Right lobe of liver (tissue), 6 donors: ENCODE measurements at regions not wholly inside any gene's neighbourhood (a gene's known extent, or its start where the extent isn't known, plus 50 kb on each side); places are given as distances from the start of the nearest gene placed in this dataset.

Experiments
- ATAC-seq, 4 donors: fragments of 200-7000 bp; cut with Tn5 transposase; one replicate each; pipeline ENCODE4 v1.9.1; 2020; ENCODE audit warnings: mild to moderate bottlenecking in 4 of 4, moderate library complexity in 4 of 4
- DNase-seq, 3 donors: peaks; one replicate each; pipeline ENCODE4 v3.0.0-alpha.2; 2020
- H3K27ac ChIP-seq, 3 donors: fragments of 200-600 bp; one replicate each; pipeline ENCODE4 v1.8.0; 2022
- H3K27me3 ChIP-seq, 2 donors: fragments of 200-600 bp; one replicate each; pipeline ENCODE4 v1.8.0; 2022
- H3K36me3 ChIP-seq, 4 donors: fragments of 200-600 bp; sonication (generic) in 1 of 4; one replicate each; pipeline versions ENCODE4 v1.5.1 to v1.8.0; 2017 to 2022; ENCODE audit warnings: control low read depth in 1 of 4
- H3K4me1 ChIP-seq, 4 donors: fragments of 200-600 bp; sonication (generic) in 1 of 4; one replicate each; pipeline versions ENCODE4 v1.5.1 to v1.8.0; 2017 to 2022; ENCODE audit warnings: control low read depth in 1 of 4
- H3K4me3 ChIP-seq, 3 donors: fragments of 200-600 bp; one replicate each; pipeline ENCODE4 v1.8.0; 2022
- H3K9me3 ChIP-seq, 4 donors: fragments of 200-600 bp; sonication (generic) in 1 of 4; one replicate each; pipeline versions ENCODE4 v1.5.1 to v1.8.0; 2017 to 2022; ENCODE audit warnings: control low read depth in 1 of 4
- POLR2A ChIP-seq: fragments of 450-650 bp; IDR thresholded peaks from one replicate; pipeline ENCODE4 v1.6.1; 2017; ENCODE audit warnings: antibody characterized with exemption, mild to moderate bottlenecking
- WGBS: methylation state at CpG from one replicate; pipeline ENCODE4 v1.1.6; 2018; ENCODE audit warnings: low coverage, low lambda C conversion rate; ENCODE audit not compliant: insufficient coverage; ENCODE audit errors: missing lambda C conversion rate; 5-methylcytosine and 5-hydroxymethylcytosine counted together
- intact Hi-C, 2 donors: fragments of 100-400 bp; cut with DNase I; formaldehyde crosslinking; loops; one replicate each; pipeline versions ENCODE4 v1.11.2 to v1.14.1; 2022
- TF ChIP-seq, protein P1 (sequence below), 4 donors: fragments of 200-600 bp in 3 of 4; fragments of 450-650 bp in 1 of 4; IDR thresholded peaks; one replicate each; pipeline versions ENCODE4 v1.5.1 to v1.8.0; 2016 to 2022; ENCODE audit warnings: antibody characterized with exemption in 4 of 4, mild to moderate bottlenecking in 2 of 4
- donor health status: DM: no; HTN: yes; CAD: no.
- donor health status: DM: no; HTN: no; CAD: no.
- donor health status: DM: no; HTN: no; CAD: no.
- donor health status: DM: no; HTN: yes; CAD: no.
- donor health status: DM: no; HTN: yes; CAD: no.

DNA sequence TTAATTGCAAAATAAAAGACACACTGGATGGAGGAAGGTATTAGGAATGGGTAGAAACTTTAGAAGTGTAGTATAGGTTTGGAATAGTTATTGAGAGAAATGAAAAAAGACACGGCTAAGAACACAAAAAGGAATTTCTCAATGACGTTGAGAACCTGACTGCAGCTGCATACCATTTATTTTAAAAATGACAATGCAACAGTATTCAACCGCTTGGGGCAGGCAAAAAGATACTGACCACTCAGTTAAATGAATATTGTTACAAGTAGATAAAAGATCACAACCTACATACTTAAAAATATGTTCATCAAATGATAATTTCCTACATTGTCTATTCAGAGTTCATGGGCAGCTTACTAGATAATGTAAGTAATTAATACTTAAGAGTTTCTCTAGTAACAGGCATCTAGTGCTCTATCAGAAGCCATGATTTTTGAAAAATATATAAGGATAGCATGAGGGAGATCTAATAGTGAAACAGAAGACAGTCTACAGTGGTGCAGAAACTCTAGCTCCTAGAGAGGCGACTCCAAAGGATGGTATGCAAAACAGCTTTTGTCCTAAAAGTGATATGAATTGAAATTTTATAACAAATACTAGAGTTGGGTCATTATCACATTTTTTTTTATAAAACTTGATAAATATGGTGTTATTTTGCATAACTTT lies 216.2 kb upstream of the VEGFC start:
- DNase-seq, result no peak
- H3K27me3 ChIP-seq, result no peaks in the 10 kb centered on the region
- no peak for ATAC-seq
- no peak overlapping the region for H3K4me3 ChIP-seq
- no peak overlapping the region for H3K27ac ChIP-seq
- TF ChIP-seq POLR2A, result no peak
- TF ChIP-seq, protein P1, sequence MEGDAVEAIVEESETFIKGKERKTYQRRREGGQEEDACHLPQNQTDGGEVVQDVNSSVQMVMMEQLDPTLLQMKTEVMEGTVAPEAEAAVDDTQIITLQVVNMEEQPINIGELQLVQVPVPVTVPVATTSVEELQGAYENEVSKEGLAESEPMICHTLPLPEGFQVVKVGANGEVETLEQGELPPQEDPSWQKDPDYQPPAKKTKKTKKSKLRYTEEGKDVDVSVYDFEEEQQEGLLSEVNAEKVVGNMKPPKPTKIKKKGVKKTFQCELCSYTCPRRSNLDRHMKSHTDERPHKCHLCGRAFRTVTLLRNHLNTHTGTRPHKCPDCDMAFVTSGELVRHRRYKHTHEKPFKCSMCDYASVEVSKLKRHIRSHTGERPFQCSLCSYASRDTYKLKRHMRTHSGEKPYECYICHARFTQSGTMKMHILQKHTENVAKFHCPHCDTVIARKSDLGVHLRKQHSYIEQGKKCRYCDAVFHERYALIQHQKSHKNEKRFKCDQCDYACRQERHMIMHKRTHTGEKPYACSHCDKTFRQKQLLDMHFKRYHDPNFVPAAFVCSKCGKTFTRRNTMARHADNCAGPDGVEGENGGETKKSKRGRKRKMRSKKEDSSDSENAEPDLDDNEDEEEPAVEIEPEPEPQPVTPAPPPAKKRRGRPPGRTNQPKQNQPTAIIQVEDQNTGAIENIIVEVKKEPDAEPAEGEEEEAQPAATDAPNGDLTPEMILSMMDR (IDR thresholded peaks at IDR 0.05), result no peak
- intact Hi-C loops, result no loop called here
- H3K36me3 ChIP-seq, result no peaks in the 10 kb centered on the region
- no peaks in the 10 kb centered on the region for H3K4me1 ChIP-seq
- WGBS, result 46% methylated on average over 4 of the region's 4 CpGs
- H3K9me3 ChIP-seq, result no peaks in the 10 kb centered on the region

DNA sequence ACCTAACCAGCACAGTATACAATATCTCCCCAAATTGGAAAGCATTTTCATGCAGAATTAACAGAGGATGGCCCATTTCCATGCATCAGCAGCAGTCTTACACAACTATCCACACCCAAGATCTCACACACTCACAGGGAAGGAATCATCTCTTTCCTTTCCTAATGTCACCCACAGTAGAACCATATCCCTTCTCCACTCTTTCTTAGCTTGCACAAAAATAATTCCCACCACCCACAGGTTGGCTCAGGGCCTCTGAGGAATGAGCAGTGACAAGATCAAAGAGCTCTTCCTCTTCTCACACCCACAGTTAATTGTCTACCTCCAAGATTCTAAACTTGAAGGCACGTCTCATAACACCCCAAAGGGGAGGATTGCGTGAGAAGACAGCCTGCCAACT lies 217.7 kb upstream of the VEGFC start:
- Histone ChIP-seq H3K4me3 (no peak overlapping the region), H3K36me3 (no peaks in the 10 kb centered on the region), H3K27ac (no peak overlapping the region), H3K9me3 (no peaks in the 10 kb centered on the region), H3K4me1 (no peaks in the 10 kb centered on the region), H3K27me3 (no peaks in the 10 kb centered on the region)
- intact Hi-C loops, result no loop called here
- no peak for ATAC-seq
- TF ChIP-seq, protein P1 (IDR thresholded peaks at IDR 0.05), result no peak
- no peak for TF ChIP-seq POLR2A
- 43% methylated on average over 2 of the region's 2 CpGs for WGBS
- DNase-seq, result no peak

DNA sequence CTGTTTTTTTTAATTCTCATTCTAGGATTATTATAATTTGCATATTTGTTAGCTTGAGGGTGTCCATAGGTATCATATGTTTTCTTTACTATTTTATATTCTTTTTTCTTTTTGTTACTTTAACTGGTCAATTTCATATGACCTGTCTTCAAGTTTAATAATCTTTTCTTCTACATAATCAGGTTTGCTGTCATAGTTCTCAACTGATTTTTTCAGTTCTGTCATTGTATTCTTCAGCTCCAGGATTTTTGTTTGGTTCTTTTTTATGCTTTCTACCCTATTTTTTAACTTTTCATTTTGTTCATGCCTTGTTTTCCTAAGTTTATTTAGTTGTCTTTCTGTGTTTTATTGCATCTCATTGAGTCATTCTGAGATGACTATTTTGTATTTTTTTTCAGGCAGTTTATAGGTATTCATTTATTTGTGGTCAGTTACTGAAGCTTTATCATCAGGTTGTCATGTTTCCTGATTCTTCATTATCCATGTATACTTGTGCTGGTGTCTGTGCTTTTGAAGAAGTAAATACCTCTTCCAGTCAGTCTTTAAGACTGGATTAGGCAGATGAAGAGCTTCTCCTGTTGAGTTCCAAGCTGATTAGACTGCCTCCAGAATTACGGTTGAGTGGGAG lies 220.3 kb upstream of the VEGFC start:
- Histone ChIP-seq H3K27me3 (no peaks in the 10 kb centered on the region), H3K4me3 (no peak overlapping the region), H3K9me3 (no peaks in the 10 kb centered on the region), H3K27ac (no peak overlapping the region), H3K4me1 (no peaks in the 10 kb centered on the region), H3K36me3 (no peaks in the 10 kb centered on the region)
- ATAC-seq, result no peak
- TF ChIP-seq, protein P1 (IDR thresholded peaks at IDR 0.05), result no peak
- TF ChIP-seq POLR2A, result no peak
- intact Hi-C loops, result no loop called here
- DNase-seq, result no peak
- WGBS, result 71% methylated on average over 1 of the region's 1 CpG

DNA sequence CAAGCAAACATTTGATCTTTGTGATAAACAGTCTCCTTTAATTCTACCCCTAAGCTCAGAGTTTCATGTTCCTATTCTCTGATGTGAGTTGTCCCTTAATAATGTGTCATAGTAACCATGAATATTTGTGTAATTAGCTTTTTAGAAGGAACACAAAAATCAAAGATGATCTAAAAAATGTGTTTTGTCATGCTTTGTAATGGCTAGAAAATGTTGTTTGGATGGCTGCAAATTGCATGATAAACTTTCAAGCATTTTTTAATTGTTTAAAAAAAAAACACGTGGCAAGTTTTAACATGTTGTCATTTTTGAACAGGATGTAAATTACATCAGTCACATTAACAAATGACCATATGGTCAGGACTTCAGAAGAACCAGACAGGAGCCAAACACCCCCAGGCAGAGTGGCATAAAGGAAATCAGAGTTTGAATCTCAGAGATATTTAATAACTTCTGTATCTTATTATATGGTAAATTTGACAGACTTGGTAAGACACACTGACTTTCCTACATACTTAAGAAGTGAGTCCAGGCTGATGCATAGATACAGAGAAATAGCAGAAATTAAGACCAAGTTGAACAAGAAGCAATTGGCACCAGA lies 223.9 kb upstream of the VEGFC start:
- intact Hi-C loops, result no loop called here
- H3K4me3 ChIP-seq, result no peak overlapping the region
- DNase-seq (no peak), ATAC-seq (no peak)
- H3K36me3 ChIP-seq, result no peaks in the 10 kb centered on the region
- no peak for TF ChIP-seq POLR2A
- TF ChIP-seq, protein P1 (IDR thresholded peaks at IDR 0.05), result no peak
- H3K27me3 ChIP-seq, result no peaks in the 10 kb centered on the region
- WGBS, result 19% methylated on average over 1 of the region's 1 CpG
- H3K4me1 ChIP-seq, result no peaks in the 10 kb centered on the region
- no peaks in the 10 kb centered on the region for H3K9me3 ChIP-seq
- H3K27ac ChIP-seq, result no peak overlapping the region
